ENCODE measurements at regions not wholly inside any gene's neighbourhood (a gene's known extent, or its start where the extent isn't known, plus 50 kb on each side); places are given as distances from the start of the nearest gene placed in this dataset.

- no peak overlapping the region for H3K4me3 ChIP-seq
- FAIRE-seq (no peak), ATAC-seq (no peak), DNase-seq (ENCODE audit: extremely low read depth in 1 of 4, low spot score in 3 of 4) (no peak)
- intact Hi-C loops (cut with micrococcal nuclease) (no loop called here), in situ Hi-C loops (cut with MboI) (no loop called here)
- H3K9ac ChIP-seq (ENCODE audit: insufficient read depth in 1 of 2, low read depth in 2 of 2, low read length in 2 of 2): no peak overlapping the region
- BruUV-seq (replicated peaks): no TSS peak
- no peak overlapping the region for H3K27ac ChIP-seq (ENCODE audit: extremely low read depth, low read depth, low read length)
- no peak overlapping the region for H2AFZ ChIP-seq (ENCODE audit: low read depth, low read length)
- no peaks in the 10 kb centered on the region for H3K36me3 ChIP-seq (ENCODE audit: control insufficient read depth, insufficient read depth, low read length)
- H3K4me1 ChIP-seq (replicated peaks in 1 of 2; ENCODE audit: control insufficient read depth in 2 of 2, insufficient read depth in 2 of 2, low read length in 2 of 2): no peaks in the 10 kb centered on the region
- H3K9me3 ChIP-seq (replicated peaks; ENCODE audit: control insufficient read depth, insufficient read depth, low read depth, low read length): no peaks in the 10 kb centered on the region
- CTCF ChIA-PET (ENCODE audit: low intra/inter-chr PET ratio): no interaction called here
- no peak overlapping the region for H3K4me2 ChIP-seq (ENCODE audit: insufficient read depth, low read length)
- no peaks in the 10 kb centered on the region for H4K20me1 ChIP-seq (replicated peaks; ENCODE audit: control insufficient read depth, insufficient read depth, low read length)
- POLR2A ChIA-PET: no interaction called here
- 0% methylated on average over 1 of the region's 1 CpG for WGBS (ENCODE audit: insufficient coverage, low coverage, missing lambda C conversion rate)
- H3K79me2 ChIP-seq (ENCODE audit: control insufficient read depth, insufficient read depth, low read length): no peaks in the 10 kb centered on the region
- no peaks in the 10 kb centered on the region for H3K9me1 ChIP-seq (ENCODE audit: control insufficient read depth, insufficient read depth, low read length)
- no peaks in the 10 kb centered on the region for H3K27me3 ChIP-seq (ENCODE audit: control insufficient read depth in 2 of 2, insufficient read depth in 2 of 2, low read length in 2 of 2)
- TF ChIP-seq TFAM (CRISPR knock-in tag; conservative IDR thresholded peaks at IDR 0.05): no peak
- TF ChIP-seq RERE (CRISPR knock-in tag; IDR thresholded peaks at IDR 0.05; ENCODE audit: borderline replicate concordance): no peak
- TF ChIP-seq USF1 (CRISPR knock-in tag; IDR thresholded peaks at IDR 0.05): no peak
- no peak for TF ChIP-seq FOXM1 (IDR thresholded peaks at IDR 0.05; ENCODE audit: low read depth)
- TF ChIP-seq FOXM1 (CRISPR knock-in tag; IDR thresholded peaks at IDR 0.05; ENCODE audit: low read depth): no peak
- TF ChIP-seq CUX1 (CRISPR knock-in tag; IDR thresholded peaks at IDR 0.05): no peak
These were observed 832.0 kb downstream of the OTOL1 start for GRCh38 chr3:162328649-162329048.
